OCI-LY7 (cell line): ENCODE measurements at regions not wholly inside any gene's neighbourhood (a gene's known extent, or its start where the extent isn't known, plus 50 kb on each side); places are given as distances from the start of the nearest gene placed in this dataset.

Experiments
- EZH2phosphoT487 ChIP-seq: fragments of 200-600 bp; sonication (generic); IDR thresholded peaks from 2 replicates; pipeline ENCODE4 v1.6.1; 2018; ENCODE audit warnings: low read depth, borderline replicate concordance, mild to moderate bottlenecking, mixed run types, antibody characterized with exemption, low read length, moderate library complexity, mixed read lengths
- TF ChIP-seq, protein P1 (sequence below): fragments of 200-600 bp; sonication (generic); conservative IDR thresholded peaks from 2 replicates; pipeline ENCODE4 v1.5.1; 2014; ENCODE audit warnings: mild to moderate bottlenecking, antibody characterized with exemption, low read length, moderate library complexity, mixed read lengths

GRCh38 chr4:161143375-161143774 is 1020.4 kb downstream of the FSTL5 start:
- TF ChIP-seq, protein P1, sequence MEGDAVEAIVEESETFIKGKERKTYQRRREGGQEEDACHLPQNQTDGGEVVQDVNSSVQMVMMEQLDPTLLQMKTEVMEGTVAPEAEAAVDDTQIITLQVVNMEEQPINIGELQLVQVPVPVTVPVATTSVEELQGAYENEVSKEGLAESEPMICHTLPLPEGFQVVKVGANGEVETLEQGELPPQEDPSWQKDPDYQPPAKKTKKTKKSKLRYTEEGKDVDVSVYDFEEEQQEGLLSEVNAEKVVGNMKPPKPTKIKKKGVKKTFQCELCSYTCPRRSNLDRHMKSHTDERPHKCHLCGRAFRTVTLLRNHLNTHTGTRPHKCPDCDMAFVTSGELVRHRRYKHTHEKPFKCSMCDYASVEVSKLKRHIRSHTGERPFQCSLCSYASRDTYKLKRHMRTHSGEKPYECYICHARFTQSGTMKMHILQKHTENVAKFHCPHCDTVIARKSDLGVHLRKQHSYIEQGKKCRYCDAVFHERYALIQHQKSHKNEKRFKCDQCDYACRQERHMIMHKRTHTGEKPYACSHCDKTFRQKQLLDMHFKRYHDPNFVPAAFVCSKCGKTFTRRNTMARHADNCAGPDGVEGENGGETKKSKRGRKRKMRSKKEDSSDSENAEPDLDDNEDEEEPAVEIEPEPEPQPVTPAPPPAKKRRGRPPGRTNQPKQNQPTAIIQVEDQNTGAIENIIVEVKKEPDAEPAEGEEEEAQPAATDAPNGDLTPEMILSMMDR, result no peak
- TF ChIP-seq EZH2phosphoT487, result no peak
